ENCODE measurements at regions not wholly inside any gene's neighbourhood (a gene's known extent, or its start where the extent isn't known, plus 50 kb on each side); places are given as distances from the start of the nearest gene placed in this dataset.

DNA sequence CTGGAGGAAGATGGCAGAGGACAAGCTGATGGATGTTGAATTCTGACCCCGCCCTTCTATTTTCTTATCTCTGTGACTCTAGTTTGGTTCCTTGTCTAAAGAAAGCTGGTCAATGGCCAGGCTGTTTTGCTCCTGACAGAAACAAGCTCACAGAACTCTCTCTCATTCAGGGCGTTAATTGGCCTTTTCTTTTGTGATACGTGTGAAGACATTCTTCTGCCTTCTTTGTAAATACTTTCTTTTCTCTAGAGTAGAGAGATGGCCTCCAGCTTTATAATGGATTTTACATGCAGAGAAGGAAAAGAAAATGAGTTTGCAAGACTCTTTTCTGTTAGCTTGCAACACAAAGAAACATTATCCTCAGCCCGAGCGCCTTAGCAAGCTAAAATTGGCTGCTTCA, 492.2 kb upstream of the CCDC196 start:
- TF ChIP-seq, protein P1, sequence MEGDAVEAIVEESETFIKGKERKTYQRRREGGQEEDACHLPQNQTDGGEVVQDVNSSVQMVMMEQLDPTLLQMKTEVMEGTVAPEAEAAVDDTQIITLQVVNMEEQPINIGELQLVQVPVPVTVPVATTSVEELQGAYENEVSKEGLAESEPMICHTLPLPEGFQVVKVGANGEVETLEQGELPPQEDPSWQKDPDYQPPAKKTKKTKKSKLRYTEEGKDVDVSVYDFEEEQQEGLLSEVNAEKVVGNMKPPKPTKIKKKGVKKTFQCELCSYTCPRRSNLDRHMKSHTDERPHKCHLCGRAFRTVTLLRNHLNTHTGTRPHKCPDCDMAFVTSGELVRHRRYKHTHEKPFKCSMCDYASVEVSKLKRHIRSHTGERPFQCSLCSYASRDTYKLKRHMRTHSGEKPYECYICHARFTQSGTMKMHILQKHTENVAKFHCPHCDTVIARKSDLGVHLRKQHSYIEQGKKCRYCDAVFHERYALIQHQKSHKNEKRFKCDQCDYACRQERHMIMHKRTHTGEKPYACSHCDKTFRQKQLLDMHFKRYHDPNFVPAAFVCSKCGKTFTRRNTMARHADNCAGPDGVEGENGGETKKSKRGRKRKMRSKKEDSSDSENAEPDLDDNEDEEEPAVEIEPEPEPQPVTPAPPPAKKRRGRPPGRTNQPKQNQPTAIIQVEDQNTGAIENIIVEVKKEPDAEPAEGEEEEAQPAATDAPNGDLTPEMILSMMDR (IDR thresholded peaks at IDR 0.05; ENCODE audit: low read length), result no peak
- TF ChIP-seq EZH2 (optimal IDR thresholded peaks at IDR 0.05; ENCODE audit: low read depth, low read length) (no peak), EZH2phosphoT487 (IDR thresholded peaks at IDR 0.05; ENCODE audit: low read length) (no peak)
